HG02610 (cell line): ENCODE measurements at regions not wholly inside any gene's neighbourhood (a gene's known extent, or its start where the extent isn't known, plus 50 kb on each side); places are given as distances from the start of the nearest gene placed in this dataset.
A peak's percentile ranks its signal among the peaks of the same experiment; 100 is the strongest.

Experiments
- ATAC-seq: cut with Tn5 transposase; IDR thresholded peaks from one replicate; pipeline ENCODE4 v1.9.1; 2021; ENCODE audit warnings: mild to moderate bottlenecking, moderate library complexity; ENCODE audit not compliant: unreplicated experiment

GRCh38 chr14:34350903-34351302, 111.1 kb downstream of the SPTSSA start:
- no peak for ATAC-seq

GRCh38 chr14:34348592-34348991, 113.4 kb downstream of the SPTSSA start:
- ATAC-seq: no peak

GRCh38 chr14:34347683-34348082, 114.4 kb downstream of the SPTSSA start:
- peak; percentile 65 for ATAC-seq

GRCh38 chr14:34345718-34346465, 116.1 kb downstream of the SPTSSA start:
- ATAC-seq: no peak

- no peak for ATAC-seq
These were observed 117.7 kb downstream of the SPTSSA start for GRCh38 chr14:34344318-34344717.

- ATAC-seq: no peak
These were observed 121.9 kb downstream of the SPTSSA start for GRCh38 chr14:34340025-34340625.

- no peak for ATAC-seq
These were observed 124.0 kb downstream of the SPTSSA start for GRCh38 chr14:34338056-34338455.

- no peak for ATAC-seq
These were observed 125.5 kb downstream of the SPTSSA start for GRCh38 chr14:34336501-34336900.

- no peak for ATAC-seq
These were observed 126.1 kb downstream of the SPTSSA start for GRCh38 chr14:34335968-34336367.

GRCh38 chr14:34334329-34334728, 127.7 kb downstream of the SPTSSA start:
- no peak for ATAC-seq

- ATAC-seq: peak; percentile 83
These were observed 130.1 kb downstream of the SPTSSA start for GRCh38 chr14:34331728-34332623.

- ATAC-seq: no peak
These were observed 131.2 kb downstream of the SPTSSA start for GRCh38 chr14:34330846-34331245.

GRCh38 chr14:34329301-34329700, 132.7 kb downstream of the SPTSSA start:
- no peak for ATAC-seq

GRCh38 chr14:34328178-34328577, 133.9 kb downstream of the SPTSSA start:
- ATAC-seq: no peak

GRCh38 chr14:34325493-34325892, 136.5 kb downstream of the SPTSSA start:
- no peak for ATAC-seq

- no peak for ATAC-seq
These were observed 137.7 kb downstream of the SPTSSA start for GRCh38 chr14:34324363-34324795.

- peak; percentile 68 for ATAC-seq
These were observed 139.1 kb downstream of the SPTSSA start for GRCh38 chr14:34322940-34323418.

- ATAC-seq: no peak
These were observed 142.9 kb downstream of the SPTSSA start for GRCh38 chr14:34319140-34319539.

GRCh38 chr14:34318014-34318413, 144.0 kb downstream of the SPTSSA start:
- ATAC-seq: no peak

GRCh38 chr14:34310724-34311123, 151.3 kb downstream of the SPTSSA start:
- ATAC-seq: no peak

GRCh38 chr14:34303811-34304210, 158.2 kb downstream of the SPTSSA start:
- ATAC-seq: no peak
